GM12874 (cell line): ENCODE measurements at regions not wholly inside any gene's neighbourhood (a gene's known extent, or its start where the extent isn't known, plus 50 kb on each side); places are given as distances from the start of the nearest gene placed in this dataset.

Experiments used
- CTCF ChIP-seq: IDR thresholded peaks from 2 replicates; pipeline ENCODE4 v1.5.1; 2011; ENCODE audit warnings: low read depth, mild to moderate bottlenecking, control low read depth, low read length, moderate library complexity; ENCODE audit not compliant: insufficient read depth

DNA sequence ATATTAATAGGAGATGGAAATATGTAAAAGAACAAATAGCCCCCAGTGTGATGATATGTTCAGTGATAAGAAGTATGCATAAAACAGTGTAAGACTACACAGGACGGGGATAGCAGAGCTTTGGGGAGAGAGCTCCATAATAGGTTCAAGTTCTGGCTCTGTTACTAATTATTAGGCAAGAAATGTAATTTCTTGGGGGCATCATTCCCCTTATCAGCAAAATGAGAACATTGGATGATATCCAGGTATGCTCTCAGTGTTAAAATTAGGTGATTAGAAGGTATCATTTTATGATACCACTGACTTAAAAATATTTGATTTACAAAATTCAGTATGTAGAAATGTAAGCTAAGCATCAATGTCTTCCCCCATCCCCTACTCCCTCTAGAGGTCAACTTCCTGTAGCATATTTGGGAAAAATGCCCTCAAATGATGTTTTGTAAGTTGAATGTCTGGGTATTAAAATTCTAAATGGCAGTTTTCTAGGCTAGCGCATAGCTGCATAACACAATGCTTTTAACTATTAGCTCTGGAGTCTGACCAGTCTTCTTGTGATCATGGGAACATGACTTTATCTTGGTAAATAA lies 585.7 kb upstream of the CAMK1G start:
- no peak for TF ChIP-seq CTCF

- no peak for TF ChIP-seq CTCF
These were observed 574.9 kb upstream of the CAMK1G start for GRCh38 chr1:209008586-209008985.

DNA sequence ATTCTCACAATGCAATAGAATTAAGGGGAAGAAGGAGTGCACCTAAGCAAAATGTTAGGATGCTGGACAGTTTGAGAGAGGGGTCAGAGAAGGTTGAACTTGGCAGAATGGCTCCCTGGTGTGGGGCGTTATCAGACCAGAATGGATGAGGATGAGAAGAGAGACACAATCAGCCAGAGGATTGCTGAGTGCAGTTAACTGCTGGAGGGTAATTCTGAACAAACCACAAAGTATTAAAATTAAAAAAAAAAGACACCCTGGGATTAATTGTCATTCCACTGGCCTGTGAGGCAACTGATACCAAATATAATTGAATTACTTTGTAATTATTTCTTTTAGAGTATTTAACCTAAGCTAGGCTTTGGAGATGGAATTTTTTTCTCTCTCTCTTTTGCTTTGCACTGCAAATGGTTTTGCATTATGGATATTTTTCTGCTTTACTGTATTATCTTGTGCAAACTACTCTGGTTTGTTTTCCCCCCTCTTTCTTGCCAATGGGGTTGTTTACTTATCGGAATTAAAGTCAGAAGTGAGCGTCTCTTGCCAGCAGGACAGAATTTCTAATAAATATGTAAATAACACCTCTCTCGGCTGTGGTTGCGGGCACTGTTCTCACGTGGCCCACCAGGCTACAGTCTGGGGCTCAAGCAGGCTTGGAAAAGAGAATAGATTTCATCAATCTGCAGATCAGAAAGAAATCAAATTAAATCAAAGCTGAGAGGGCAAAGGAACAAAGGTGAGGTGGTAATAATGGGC lies 572.9 kb upstream of the CAMK1G start:
- TF ChIP-seq CTCF: no peak

DNA sequence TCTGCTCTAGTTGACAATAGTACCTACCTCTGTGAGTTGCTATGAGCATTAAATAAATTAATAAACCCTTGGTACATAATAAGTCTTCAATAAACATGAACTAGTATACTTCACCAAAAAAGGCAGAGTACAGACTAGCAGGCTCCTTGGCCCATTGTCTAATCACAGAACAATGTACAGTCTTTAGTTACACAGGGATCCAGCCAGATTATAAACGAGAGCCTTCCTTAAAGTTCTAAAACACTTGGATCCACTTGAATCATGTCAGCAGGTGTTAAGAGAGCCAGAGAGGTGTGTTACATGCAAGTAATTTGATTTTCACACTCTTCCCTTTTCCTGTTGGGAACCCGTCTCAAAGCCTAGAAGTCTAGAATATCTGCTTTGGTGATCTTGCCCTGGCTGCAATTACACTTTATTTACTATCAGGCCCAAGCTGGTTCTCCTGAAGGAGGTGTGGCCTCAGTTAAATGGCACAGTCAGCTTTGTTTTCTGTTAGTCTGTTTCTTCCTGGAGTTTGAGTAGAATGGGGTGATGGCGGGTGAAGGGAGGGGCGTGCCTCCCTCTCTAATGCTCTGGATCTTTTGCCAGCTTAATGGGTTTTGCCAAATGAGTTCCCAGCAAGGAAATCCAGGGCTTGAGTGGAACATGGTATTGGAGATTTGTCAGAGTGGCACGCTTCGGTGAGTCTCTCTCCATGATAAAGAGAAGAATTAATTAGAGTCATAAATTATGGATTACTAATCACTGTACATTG lies 570.9 kb upstream of the CAMK1G start:
- TF ChIP-seq CTCF: no peak

DNA sequence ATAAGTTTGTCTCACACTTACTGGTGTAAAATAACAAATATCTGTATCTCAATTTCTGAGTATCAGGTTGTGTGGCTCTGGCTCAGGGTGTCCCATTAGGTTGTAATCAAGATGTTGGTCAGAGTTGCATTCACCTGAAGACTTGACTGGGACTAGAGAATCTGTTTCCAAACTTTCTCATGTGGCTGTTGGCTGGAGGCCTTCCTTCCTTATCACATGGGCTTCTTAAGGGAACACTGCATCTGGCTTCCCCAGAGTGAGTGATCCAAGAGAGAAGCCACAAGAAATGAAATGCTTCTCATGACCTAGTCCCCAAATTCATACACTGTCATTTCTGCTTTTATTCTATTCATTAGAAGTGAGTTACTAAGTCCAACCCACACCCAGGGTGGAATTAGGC lies 568.4 kb upstream of the CAMK1G start:
- no peak for TF ChIP-seq CTCF

- TF ChIP-seq CTCF: no peak
These were observed 561.9 kb upstream of the CAMK1G start for GRCh38 chr1:209021622-209022021.

GRCh38 chr1:209023790-209024189 lies 559.7 kb upstream of the CAMK1G start:
- TF ChIP-seq CTCF: no peak
